Panc1 (cell line): ENCODE measurements at regions not wholly inside any gene's neighbourhood (a gene's known extent, or its start where the extent isn't known, plus 50 kb on each side); places are given as distances from the start of the nearest gene placed in this dataset.

Source experiments
- ATAC-seq: fragments of 200-7000 bp; cut with Tn5 transposase; 2 replicates; pipeline ENCODE4 v1.9.1; 2020; ENCODE audit warnings: mild to moderate bottlenecking, moderate library complexity
- BruUV-seq: library from RNA; stranded (reverse); fragments of 400-500 nt; replicated peaks from 2 replicates; lab custom pipeline; 2021; lab: Mats Ljungman, UMichigan
- CTCF ChIA-PET: fragments of 300-600 bp; sonication (Branson Sonifier 250); formaldehyde crosslinking; loops from one replicate; lab custom pipeline; 2022; ENCODE audit warnings: antibody characterized with exemption; lab: Charles Lee
- POLR2A ChIA-PET: fragments of 300-600 bp; sonication (Branson Sonifier 250); formaldehyde crosslinking; loops from one replicate; lab custom pipeline; 2022; ENCODE audit warnings: antibody characterized with exemption; lab: Charles Lee
- DNase-seq: peaks from one replicate; pipeline ENCODE4 v3.0.0-alpha.2; 2010; ENCODE audit warnings: low read depth, low spot score
- H3K27ac ChIP-seq: 2 replicates; pipeline ENCODE4 v1.5.1; 2011; ENCODE audit warnings: mild to moderate bottlenecking, low read length, inconsistent platforms
- H3K27me3 ChIP-seq: fragments of 200-500 bp; sonication (Bioruptor generic); 2 replicates; pipeline ENCODE4 v1.6.0; 2014; ENCODE audit warnings: low read length, inconsistent platforms; ENCODE audit not compliant: control insufficient read depth, insufficient read depth
- H3K36me3 ChIP-seq: fragments of 200-500 bp; sonication (Bioruptor generic); 2 replicates; pipeline ENCODE4 v1.5.1; 2014; ENCODE audit warnings: inconsistent platforms, mild to moderate bottlenecking, low read length, moderate library complexity; ENCODE audit not compliant: control insufficient read depth, insufficient read depth
- H3K4me1 ChIP-seq: 2 replicates; pipeline ENCODE4 v1.5.1; 2011; ENCODE audit warnings: inconsistent platforms, mild to moderate bottlenecking, low read length, moderate library complexity; ENCODE audit not compliant: control insufficient read depth, insufficient read depth
- H3K4me3 ChIP-seq, 2 experiments: 2 replicates each; pipeline ENCODE4 v1.5.1; 2011 to 2012; ENCODE audit warnings: low read depth in 2 of 2, low read length in 2 of 2, mild to moderate bottlenecking in 2 of 2, inconsistent platforms in 1 of 2, moderate library complexity in 1 of 2
- H3K9me3 ChIP-seq: fragments of 200-500 bp; sonication (Bioruptor generic); 2 replicates; pipeline ENCODE4 v1.5.1; 2014; ENCODE audit warnings: low read depth, mild to moderate bottlenecking, inconsistent platforms, low read length, moderate library complexity; ENCODE audit not compliant: control insufficient read depth, insufficient read depth
- POLR2AphosphoS5 ChIP-seq: IDR thresholded peaks from 2 replicates; pipeline ENCODE4 v1.6.1; 2012; ENCODE audit warnings: mild to moderate bottlenecking, low read depth, low read length, moderate library complexity
- SIN3A ChIP-seq: IDR thresholded peaks from 2 replicates; pipeline ENCODE4 v1.6.1; 2012; ENCODE audit warnings: low read depth, mild to moderate bottlenecking, low read length, moderate library complexity, borderline replicate concordance; ENCODE audit not compliant: insufficient read depth
- TCF7L2 ChIP-seq: IDR thresholded peaks from 2 replicates; pipeline ENCODE4 v1.6.1; 2011; ENCODE audit warnings: mild to moderate bottlenecking, low read depth, low read length, inconsistent platforms
- in situ Hi-C: cut with HindIII; loops from 2 replicates; pipeline ENCODE4 v1.10.0; 2016; ENCODE audit warnings: low sequenced_read_pairs, low pct_unique_long_range_greater_than_20kb
- intact Hi-C: fragments of 100-400 bp; cut with micrococcal nuclease; formaldehyde crosslinking; loops from one replicate; pipeline ENCODE4 v1.10.0; 2022; ENCODE audit not compliant: unreplicated experiment
- TF ChIP-seq, protein P1 (sequence below): fragments of 450-650 bp; IDR thresholded peaks from 2 replicates; pipeline ENCODE4 v1.5.1; 2017; ENCODE audit warnings: mild to moderate bottlenecking
- TF ChIP-seq, protein P2 (sequence below), 2 experiments: IDR thresholded peaks; 2 replicates each; pipeline ENCODE4 v1.6.1; 2011 to 2012; ENCODE audit warnings: low read depth in 2 of 2, control low read depth in 1 of 2, low read length in 1 of 2, mild to moderate bottlenecking in 1 of 2, moderate library complexity in 1 of 2; ENCODE audit not compliant: insufficient read depth in 1 of 2

DNA sequence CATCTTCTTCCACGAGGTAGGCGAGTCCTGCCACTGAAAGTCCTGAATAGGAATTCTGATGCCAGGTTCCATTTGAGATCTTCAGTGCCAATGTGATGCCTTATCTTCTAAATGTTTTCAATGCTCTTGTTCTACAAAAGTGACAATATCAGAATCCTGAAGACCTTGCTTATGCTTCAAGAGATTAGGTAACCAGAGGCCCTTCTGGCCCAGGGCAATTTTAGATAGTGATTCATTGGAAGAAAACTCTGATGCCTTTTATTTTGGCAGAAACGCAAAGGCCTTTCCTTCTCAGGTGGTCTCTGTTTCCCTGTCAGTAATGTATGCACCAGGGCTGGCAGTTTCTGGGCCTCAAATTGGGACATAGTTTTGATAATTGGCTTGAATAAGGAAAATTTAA, 144.8 kb downstream of the CEP135 start:
- no peak overlapping the region for H3K4me3 ChIP-seq
- BruUV-seq, result no TSS peak
- in situ Hi-C loops (no loop called here), intact Hi-C loops (loop anchor here (5.0 kb wide), 1 partner anchor 34 kb away; no protein-coding TSS in a partner anchor)
- no peaks in the 10 kb centered on the region for H3K27me3 ChIP-seq
- ATAC-seq (no peak), DNase-seq (no peak)
- H3K36me3 ChIP-seq, result no peaks in the 10 kb centered on the region
- no peak overlapping the region for H3K27ac ChIP-seq
- TF ChIP-seq, protein P1, sequence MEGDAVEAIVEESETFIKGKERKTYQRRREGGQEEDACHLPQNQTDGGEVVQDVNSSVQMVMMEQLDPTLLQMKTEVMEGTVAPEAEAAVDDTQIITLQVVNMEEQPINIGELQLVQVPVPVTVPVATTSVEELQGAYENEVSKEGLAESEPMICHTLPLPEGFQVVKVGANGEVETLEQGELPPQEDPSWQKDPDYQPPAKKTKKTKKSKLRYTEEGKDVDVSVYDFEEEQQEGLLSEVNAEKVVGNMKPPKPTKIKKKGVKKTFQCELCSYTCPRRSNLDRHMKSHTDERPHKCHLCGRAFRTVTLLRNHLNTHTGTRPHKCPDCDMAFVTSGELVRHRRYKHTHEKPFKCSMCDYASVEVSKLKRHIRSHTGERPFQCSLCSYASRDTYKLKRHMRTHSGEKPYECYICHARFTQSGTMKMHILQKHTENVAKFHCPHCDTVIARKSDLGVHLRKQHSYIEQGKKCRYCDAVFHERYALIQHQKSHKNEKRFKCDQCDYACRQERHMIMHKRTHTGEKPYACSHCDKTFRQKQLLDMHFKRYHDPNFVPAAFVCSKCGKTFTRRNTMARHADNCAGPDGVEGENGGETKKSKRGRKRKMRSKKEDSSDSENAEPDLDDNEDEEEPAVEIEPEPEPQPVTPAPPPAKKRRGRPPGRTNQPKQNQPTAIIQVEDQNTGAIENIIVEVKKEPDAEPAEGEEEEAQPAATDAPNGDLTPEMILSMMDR, result no peak
- no peak for TF ChIP-seq TCF7L2
- TF ChIP-seq POLR2AphosphoS5, result no peak
- no peak for TF ChIP-seq SIN3A
- TF ChIP-seq, protein P2, sequence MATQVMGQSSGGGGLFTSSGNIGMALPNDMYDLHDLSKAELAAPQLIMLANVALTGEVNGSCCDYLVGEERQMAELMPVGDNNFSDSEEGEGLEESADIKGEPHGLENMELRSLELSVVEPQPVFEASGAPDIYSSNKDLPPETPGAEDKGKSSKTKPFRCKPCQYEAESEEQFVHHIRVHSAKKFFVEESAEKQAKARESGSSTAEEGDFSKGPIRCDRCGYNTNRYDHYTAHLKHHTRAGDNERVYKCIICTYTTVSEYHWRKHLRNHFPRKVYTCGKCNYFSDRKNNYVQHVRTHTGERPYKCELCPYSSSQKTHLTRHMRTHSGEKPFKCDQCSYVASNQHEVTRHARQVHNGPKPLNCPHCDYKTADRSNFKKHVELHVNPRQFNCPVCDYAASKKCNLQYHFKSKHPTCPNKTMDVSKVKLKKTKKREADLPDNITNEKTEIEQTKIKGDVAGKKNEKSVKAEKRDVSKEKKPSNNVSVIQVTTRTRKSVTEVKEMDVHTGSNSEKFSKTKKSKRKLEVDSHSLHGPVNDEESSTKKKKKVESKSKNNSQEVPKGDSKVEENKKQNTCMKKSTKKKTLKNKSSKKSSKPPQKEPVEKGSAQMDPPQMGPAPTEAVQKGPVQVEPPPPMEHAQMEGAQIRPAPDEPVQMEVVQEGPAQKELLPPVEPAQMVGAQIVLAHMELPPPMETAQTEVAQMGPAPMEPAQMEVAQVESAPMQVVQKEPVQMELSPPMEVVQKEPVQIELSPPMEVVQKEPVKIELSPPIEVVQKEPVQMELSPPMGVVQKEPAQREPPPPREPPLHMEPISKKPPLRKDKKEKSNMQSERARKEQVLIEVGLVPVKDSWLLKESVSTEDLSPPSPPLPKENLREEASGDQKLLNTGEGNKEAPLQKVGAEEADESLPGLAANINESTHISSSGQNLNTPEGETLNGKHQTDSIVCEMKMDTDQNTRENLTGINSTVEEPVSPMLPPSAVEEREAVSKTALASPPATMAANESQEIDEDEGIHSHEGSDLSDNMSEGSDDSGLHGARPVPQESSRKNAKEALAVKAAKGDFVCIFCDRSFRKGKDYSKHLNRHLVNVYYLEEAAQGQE (IDR thresholded peaks at IDR 0.05; ENCODE audit: insufficient read depth in 1 of 2, low read depth in 2 of 2, low read length in 1 of 2), result no peak
- POLR2A ChIA-PET, result interaction anchor here (0.7 kb wide), 1 partner anchor 182 kb away, joined by 11 read pairs; no protein-coding TSS in a partner anchor
- CTCF ChIA-PET, result no interaction called here
- no peaks in the 10 kb centered on the region for H3K4me1 ChIP-seq
- no peaks in the 10 kb centered on the region for H3K9me3 ChIP-seq

DNA sequence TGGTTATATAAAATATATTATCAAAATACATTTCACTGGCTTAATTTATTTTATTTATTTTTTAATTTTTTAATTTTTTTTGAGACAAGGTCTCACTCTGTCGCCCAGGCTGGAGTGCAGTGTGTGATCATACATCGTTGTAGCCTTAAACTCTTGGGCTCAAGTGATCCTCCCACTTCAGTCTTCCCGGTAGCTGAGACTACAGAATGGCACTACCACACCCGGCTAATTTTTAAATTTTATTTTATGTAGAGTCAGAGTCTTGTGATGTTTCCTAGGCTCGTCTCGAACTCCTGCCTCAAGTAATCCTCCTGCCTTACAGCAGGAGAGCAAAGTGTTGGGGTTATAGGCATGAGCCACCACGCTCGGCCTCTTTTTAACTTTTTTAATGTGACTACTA, 143.8 kb downstream of the CEP135 start:
- no peaks in the 10 kb centered on the region for H3K4me1 ChIP-seq
- CTCF ChIA-PET, result no interaction called here
- intact Hi-C loops, result loop anchor here (5.0 kb wide), 1 partner anchor 35 kb away; no protein-coding TSS in a partner anchor
- H3K36me3 ChIP-seq, result no peaks in the 10 kb centered on the region
- DNase-seq (no peak), ATAC-seq (no peak)
- in situ Hi-C loops, result no loop called here
- no peak overlapping the region for H3K27ac ChIP-seq
- TF ChIP-seq POLR2AphosphoS5 (no peak), SIN3A (no peak), TCF7L2 (no peak)
- TF ChIP-seq, protein P2 (IDR thresholded peaks at IDR 0.05; ENCODE audit: insufficient read depth in 1 of 2, low read depth in 2 of 2, low read length in 1 of 2), result no peak
- TF ChIP-seq, protein P1, result no peak
- H3K27me3 ChIP-seq, result no peaks in the 10 kb centered on the region
- no TSS peak for BruUV-seq
- H3K9me3 ChIP-seq, result no peaks in the 10 kb centered on the region
- POLR2A ChIA-PET, result no interaction called here
- H3K4me3 ChIP-seq, result no peak overlapping the region
